C4-2B (cell line): ENCODE measurements at regions not wholly inside any gene's neighbourhood (a gene's known extent, or its start where the extent isn't known, plus 50 kb on each side); places are given as distances from the start of the nearest gene placed in this dataset.

Experiments
- H3K27ac ChIP-seq: fragments of 450-650 bp; 2 replicates; pipeline ENCODE4 v1.5.1; 2017
- CTCF ChIP-seq: fragments of 450-650 bp; conservative IDR thresholded peaks from 2 replicates; pipeline ENCODE4 v1.5.1; 2017; ENCODE audit warnings: mild to moderate bottlenecking
- ZFX ChIP-seq: fragments of 450-650 bp; IDR thresholded peaks from 2 replicates; pipeline ENCODE4 v1.6.1; 2017

- TF ChIP-seq ZFX (no peak), CTCF (no peak)
- no peak overlapping the region for H3K27ac ChIP-seq
Measured at GRCh38 chr3:61343543-61343942, 92.3 kb upstream of the FHIT start.

GRCh38 chr3:61345020-61345419 lies 93.8 kb upstream of the FHIT start:
- TF ChIP-seq ZFX: no peak
- TF ChIP-seq CTCF: no peak
- H3K27ac ChIP-seq: no peak overlapping the region

- no peak overlapping the region for H3K27ac ChIP-seq
- TF ChIP-seq CTCF: no peak
- no peak for TF ChIP-seq ZFX
Measured at GRCh38 chr3:61347981-61348380, 96.7 kb upstream of the FHIT start.

- TF ChIP-seq CTCF (no peak), ZFX (no peak)
- H3K27ac ChIP-seq: no peak overlapping the region
Measured at GRCh38 chr3:61349717-61350116, 98.5 kb upstream of the FHIT start.

GRCh38 chr3:61350782-61351309 lies 99.6 kb upstream of the FHIT start:
- TF ChIP-seq ZFX (no peak), CTCF (no peak)
- H3K27ac ChIP-seq: no peak overlapping the region

GRCh38 chr3:61352306-61352705 lies 101.1 kb upstream of the FHIT start:
- no peak for TF ChIP-seq CTCF
- TF ChIP-seq ZFX: no peak

GRCh38 chr3:61353382-61353781 lies 102.1 kb upstream of the FHIT start:
- H3K27ac ChIP-seq: no peak overlapping the region
- no peak for TF ChIP-seq ZFX
- TF ChIP-seq CTCF: no peak

More at GRCh38 chr3:61352306-61352705, 101.1 kb upstream of the FHIT start:
- H3K27ac ChIP-seq: no peak overlapping the region
